HG03439 (cell line): ENCODE measurements at regions not wholly inside any gene's neighbourhood (a gene's known extent, or its start where the extent isn't known, plus 50 kb on each side); places are given as distances from the start of the nearest gene placed in this dataset.
"Not testable (repeated sequence)": the region's sequence is repeated elsewhere in the genome, so short reads cannot be mapped to it uniquely, and the experiment has no call there.

Experiments
- ATAC-seq: cut with Tn5 transposase; IDR thresholded peaks from one replicate; pipeline ENCODE4 v1.9.1; 2021; ENCODE audit warnings: mild to moderate bottlenecking, moderate library complexity; ENCODE audit not compliant: unreplicated experiment

- no peak for ATAC-seq
Measured at GRCh38 chr1:55904541-55904940, 674.8 kb downstream of the PLPP3 start.

GRCh38 chr1:55898181-55898580 lies 681.2 kb downstream of the PLPP3 start:
- no peak for ATAC-seq

GRCh38 chr1:55896210-55896609 lies 681.0 kb upstream of the USP24 start:
- ATAC-seq: no peak

GRCh38 chr1:55894521-55894920 lies 679.4 kb upstream of the USP24 start:
- ATAC-seq: no peak

GRCh38 chr1:55893155-55893554 lies 678.0 kb upstream of the USP24 start:
- no peak for ATAC-seq

- ATAC-seq: no peak
Measured at GRCh38 chr1:55888685-55889317, 673.6 kb upstream of the USP24 start.

- no peak for ATAC-seq
Measured at GRCh38 chr1:55886856-55887712, 671.9 kb upstream of the USP24 start.

GRCh38 chr1:55885619-55886018 lies 670.5 kb upstream of the USP24 start:
- no peak for ATAC-seq

- ATAC-seq: no peak
Measured at GRCh38 chr1:55882931-55883330, 667.8 kb upstream of the USP24 start.

- no peak for ATAC-seq
Measured at GRCh38 chr1:55879346-55879745, 664.2 kb upstream of the USP24 start.

GRCh38 chr1:55877437-55878232 lies 662.5 kb upstream of the USP24 start:
- no peak for ATAC-seq

GRCh38 chr1:55876276-55877060 lies 661.3 kb upstream of the USP24 start:
- no peak for ATAC-seq

GRCh38 chr1:55870106-55870505 lies 654.9 kb upstream of the USP24 start:
- ATAC-seq: no peak

GRCh38 chr1:55869065-55869464 lies 653.9 kb upstream of the USP24 start:
- ATAC-seq: no peak

- no peak for ATAC-seq
Measured at GRCh38 chr1:55868026-55868425, 652.9 kb upstream of the USP24 start.

- ATAC-seq: no peak
Measured at GRCh38 chr1:55867304-55867843, 652.2 kb upstream of the USP24 start.

GRCh38 chr1:55865778-55866177 lies 650.6 kb upstream of the USP24 start:
- not testable (repeated sequence) for ATAC-seq

- no peak for ATAC-seq
Measured at GRCh38 chr1:55864251-55864650, 649.1 kb upstream of the USP24 start.

GRCh38 chr1:55861676-55862340 lies 646.6 kb upstream of the USP24 start:
- no peak for ATAC-seq
